GM21723 (cell line): ENCODE measurements at regions not wholly inside any gene's neighbourhood (a gene's known extent, or its start where the extent isn't known, plus 50 kb on each side); places are given as distances from the start of the nearest gene placed in this dataset.
"Not testable (repeated sequence)": the region's sequence is repeated elsewhere in the genome, so short reads cannot be mapped to it uniquely, and the experiment has no call there.

Experiments
- ATAC-seq: cut with Tn5 transposase; IDR thresholded peaks from one replicate; pipeline ENCODE4 v1.9.1; 2021; ENCODE audit warnings: mild to moderate bottlenecking, moderate library complexity; ENCODE audit not compliant: unreplicated experiment

- ATAC-seq = no peak
These were observed 165.9 kb downstream of the NRN1 start for GRCh38 chr6:5840734-5841390.

GRCh38 chr6:5838656-5839396 lies 167.9 kb downstream of the NRN1 start:
- ATAC-seq = no peak

- ATAC-seq = no peak
These were observed 169.4 kb downstream of the NRN1 start for GRCh38 chr6:5837323-5837722.

- ATAC-seq = not testable (repeated sequence)
These were observed 170.1 kb downstream of the NRN1 start for GRCh38 chr6:5836597-5836996.

GRCh38 chr6:5833120-5833519 lies 173.6 kb downstream of the NRN1 start:
- no peak for ATAC-seq

GRCh38 chr6:5832668-5833067 lies 174.1 kb downstream of the NRN1 start:
- ATAC-seq = no peak

GRCh38 chr6:5831219-5831862 lies 175.4 kb downstream of the NRN1 start:
- ATAC-seq = peak; percentile 63

GRCh38 chr6:5828296-5828695 lies 178.4 kb downstream of the NRN1 start:
- ATAC-seq = no peak

GRCh38 chr6:5827056-5827904 lies 179.4 kb downstream of the NRN1 start:
- no peak for ATAC-seq

- not testable (repeated sequence) for ATAC-seq
These were observed 182.2 kb downstream of the NRN1 start for GRCh38 chr6:5824382-5824983.
